GM23248 (cell line): ENCODE measurements at regions not wholly inside any gene's neighbourhood (a gene's known extent, or its start where the extent isn't known, plus 50 kb on each side); places are given as distances from the start of the nearest gene placed in this dataset.
A peak's percentile ranks its signal among the peaks of the same experiment; 100 is the strongest.

Source experiments
- DNase-seq: peaks from one replicate; pipeline ENCODE4 v3.0.0-alpha.2; 2015
- H2AFZ ChIP-seq: fragments of 200-600 bp; sonication (generic); 2 replicates; pipeline ENCODE4 v1.6.1; 2016; ENCODE audit warnings: antibody characterized with exemption
- H3F3A ChIP-seq: fragments of 200-600 bp; sonication (generic); 2 replicates; pipeline ENCODE4 v1.6.1; 2016; ENCODE audit warnings: mild to moderate bottlenecking, antibody characterized with exemption, mixed run types; ENCODE audit not compliant: insufficient read depth
- H3K27ac ChIP-seq: fragments of 200-600 bp; sonication (generic); 2 replicates; pipeline ENCODE4 v1.5.1; 2016; ENCODE audit warnings: mild to moderate bottlenecking
- H3K27me3 ChIP-seq: fragments of 200-600 bp; sonication (generic); replicated peaks from 2 replicates; pipeline ENCODE4 v1.6.1; 2016; ENCODE audit warnings: mild to moderate bottlenecking; ENCODE audit not compliant: insufficient read depth
- H3K36me3 ChIP-seq: fragments of 200-600 bp; sonication (generic); 2 replicates; pipeline ENCODE4 v1.6.1; 2016; ENCODE audit warnings: low read depth, mild to moderate bottlenecking
- H3K4me1 ChIP-seq: fragments of 200-600 bp; sonication (generic); 2 replicates; pipeline ENCODE4 v1.6.1; 2016; ENCODE audit warnings: mild to moderate bottlenecking; ENCODE audit not compliant: insufficient read depth
- H3K4me2 ChIP-seq: fragments of 200-600 bp; sonication (generic); one replicate; pipeline ENCODE4 v1.6.1; 2016; ENCODE audit warnings: mild to moderate bottlenecking; ENCODE audit not compliant: unreplicated experiment
- H3K4me3 ChIP-seq: fragments of 200-600 bp; sonication (generic); 2 replicates; pipeline ENCODE4 v1.5.1; 2016; ENCODE audit warnings: mild to moderate bottlenecking
- H3K79me2 ChIP-seq: fragments of 200-600 bp; sonication (generic); 2 replicates; pipeline ENCODE4 v1.6.1; 2016; ENCODE audit warnings: mild to moderate bottlenecking; ENCODE audit not compliant: insufficient read depth
- H3K9ac ChIP-seq: fragments of 200-600 bp; sonication (generic); 2 replicates; pipeline ENCODE4 v1.6.1; 2016; ENCODE audit warnings: mild to moderate bottlenecking
- H3K9me2 ChIP-seq: fragments of 200-600 bp; sonication (generic); 2 replicates; pipeline ENCODE4 v1.6.1; 2016; ENCODE audit warnings: mixed run types, mild to moderate bottlenecking, moderate library complexity; ENCODE audit not compliant: insufficient read depth
- H3K9me3 ChIP-seq: fragments of 200-600 bp; sonication (generic); one replicate; pipeline ENCODE4 v1.6.1; 2017; ENCODE audit warnings: low read depth
- H4K20me1 ChIP-seq: fragments of 200-600 bp; sonication (generic); 2 replicates; pipeline ENCODE4 v1.6.0; 2016; ENCODE audit not compliant: insufficient read depth
- EZH2 ChIP-seq: fragments of 200-600 bp; sonication (generic); IDR thresholded peaks from 2 replicates; pipeline ENCODE4 v1.6.1; 2018; ENCODE audit warnings: antibody characterized with exemption, mild to moderate bottlenecking; ENCODE audit not compliant: insufficient read depth, poor library complexity, severe bottlenecking
- EZH2phosphoT487 ChIP-seq: fragments of 200-600 bp; sonication (generic); IDR thresholded peaks from 2 replicates; pipeline ENCODE4 v1.6.1; 2018; ENCODE audit warnings: antibody characterized with exemption, moderate library complexity, mild to moderate bottlenecking, low read depth; ENCODE audit not compliant: insufficient read depth
- WGBS, 2 experiments: methylation state at CpG; one replicate each; pipeline ENCODE4 v1.1.6; 2015 to 2017; ENCODE audit warnings: low lambda C conversion rate in 2 of 2, low coverage in 1 of 2; ENCODE audit errors: missing lambda C conversion rate in 2 of 2; 5-methylcytosine and 5-hydroxymethylcytosine counted together
- in situ Hi-C: fragments of 300-500 bp; cut with MboI; formaldehyde crosslinking; loops from 2 replicates; pipeline ENCODE4 v1.15.0; 2020

- Histone ChIP-seq H3K27me3 (no peaks in the 10 kb centered on the region), H3K9me2 (no peaks in the 10 kb centered on the region), H3K4me1 (peaks cover 10% of the 10 kb centered on the region), H3K4me2 (peak overlapping the region; percentile 23), H3K9ac (no peak overlapping the region), H2AFZ (no peak overlapping the region), H3F3A (0 out of 2 replicates have a peak, but pooled peaks cover 9% of the 10 kb centered on the region), H3K4me3 (no peak overlapping the region), H3K27ac (no peak overlapping the region), H3K9me3 (no peaks in the 10 kb centered on the region), H4K20me1 (no peaks in the 10 kb centered on the region), H3K36me3 (no peaks in the 10 kb centered on the region), H3K79me2 (no peaks in the 10 kb centered on the region)
- no peak for TF ChIP-seq EZH2
- no peak for TF ChIP-seq EZH2phosphoT487
- in situ Hi-C loops, result no loop called here
- DNase-seq, result no peak
- WGBS, 2 experiments, result 48 to 50% methylated on average over 6 of the region's 6 CpGs
These were observed 66.7 kb upstream of the ATP2B1 start for GRCh38 chr12:89775063-89775985.

- 95 to 100% methylated on average over 1 of the region's 1 CpG for WGBS, 2 experiments
- in situ Hi-C loops, result no loop called here
- Histone ChIP-seq H3K36me3 (no peaks in the 10 kb centered on the region), H3K9me2 (no peaks in the 10 kb centered on the region), H3K79me2 (no peaks in the 10 kb centered on the region), H3K27ac (no peak overlapping the region), H4K20me1 (no peaks in the 10 kb centered on the region), H3K4me3 (no peak overlapping the region), H3K27me3 (no peaks in the 10 kb centered on the region), H3K9me3 (no peaks in the 10 kb centered on the region), H3K9ac (no peak overlapping the region), H2AFZ (no peak overlapping the region), H3K4me2 (peak overlapping the region; percentile 23), H3K4me1 (peaks cover 14% of the 10 kb centered on the region), H3F3A (peaks cover 16% of the 10 kb centered on the region; the same call in 1 of the 2 replicates)
- DNase-seq, result no peak
- TF ChIP-seq EZH2phosphoT487, result no peak
- no peak for TF ChIP-seq EZH2
These were observed 66.0 kb upstream of the ATP2B1 start for GRCh38 chr12:89774645-89775044.

GRCh38 chr12:89770391-89770790, 61.8 kb upstream of the ATP2B1 start:
- Histone ChIP-seq H3K9ac (no peak overlapping the region), H3K4me1 (peaks cover 21% of the 10 kb centered on the region), H2AFZ (no peak overlapping the region), H3K79me2 (no peaks in the 10 kb centered on the region), H3K9me3 (no peaks in the 10 kb centered on the region), H3F3A (peaks cover 27% of the 10 kb centered on the region), H3K4me2 (no peak overlapping the region), H3K4me3 (no peak overlapping the region), H3K27me3 (no peaks in the 10 kb centered on the region), H4K20me1 (no peaks in the 10 kb centered on the region), H3K9me2 (no peaks in the 10 kb centered on the region), H3K36me3 (no peaks in the 10 kb centered on the region), H3K27ac (no peak overlapping the region)
- DNase-seq, result no peak
- in situ Hi-C loops, result no loop called here
- no peak for TF ChIP-seq EZH2phosphoT487
- no peak for TF ChIP-seq EZH2

- Histone ChIP-seq H4K20me1 (no peaks in the 10 kb centered on the region), H3K36me3 (no peaks in the 10 kb centered on the region), H3K4me2 (peak overlapping the region; percentile 6), H3K9me3 (no peaks in the 10 kb centered on the region), H3F3A (peaks cover 22% of the 10 kb centered on the region), H3K9me2 (no peaks in the 10 kb centered on the region), H3K79me2 (no peaks in the 10 kb centered on the region), H3K4me1 (peaks cover 16% of the 10 kb centered on the region), H3K27me3 (no peaks in the 10 kb centered on the region), H3K27ac (peak overlapping the region; percentile 65), H3K4me3 (no peak overlapping the region), H3K9ac (0 out of 2 replicates have a peak overlapping the region, but pooled peaks have one; percentile 14), H2AFZ (no peak overlapping the region)
- 80 to 88% methylated on average over 1 of the region's 1 CpG for WGBS, 2 experiments
- no peak for TF ChIP-seq EZH2
- TF ChIP-seq EZH2phosphoT487, result no peak
- DNase-seq, result no peak
- in situ Hi-C loops, result no loop called here
These were observed 60.8 kb upstream of the ATP2B1 start for GRCh38 chr12:89769483-89769818.
